ENCODE measurements at regions not wholly inside any gene's neighbourhood (a gene's known extent, or its start where the extent isn't known, plus 50 kb on each side); places are given as distances from the start of the nearest gene placed in this dataset.
A peak's percentile ranks its signal among the peaks of the same experiment; 100 is the strongest.

GRCh38 chr1:209045331-209046057 is 538.0 kb upstream of the CAMK1G start:
- DNase-seq: peak; percentile 12

GRCh38 chr1:209046058-209046417 is 537.5 kb upstream of the CAMK1G start:
- DNase-seq: no peak

DNA sequence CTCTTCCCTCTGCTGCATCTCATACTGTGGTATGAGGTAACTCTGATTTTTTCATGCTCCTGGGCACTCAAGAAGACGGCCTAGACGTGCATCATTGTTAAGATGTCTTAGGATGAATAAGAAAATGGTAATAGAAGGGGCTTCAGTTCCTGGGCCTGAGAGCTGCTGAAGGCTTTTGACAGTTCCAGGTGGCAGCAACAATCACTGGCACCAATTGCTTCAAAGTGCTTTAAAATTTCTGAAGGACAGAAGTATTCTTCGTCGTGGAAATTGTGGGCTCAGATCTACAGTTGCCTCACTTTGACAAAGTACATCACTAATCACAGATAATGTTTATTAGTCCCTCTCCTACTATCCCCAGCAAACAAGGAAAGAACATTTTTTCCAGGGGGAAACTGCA is 536.6 kb upstream of the CAMK1G start:
- no peak for DNase-seq

DNA sequence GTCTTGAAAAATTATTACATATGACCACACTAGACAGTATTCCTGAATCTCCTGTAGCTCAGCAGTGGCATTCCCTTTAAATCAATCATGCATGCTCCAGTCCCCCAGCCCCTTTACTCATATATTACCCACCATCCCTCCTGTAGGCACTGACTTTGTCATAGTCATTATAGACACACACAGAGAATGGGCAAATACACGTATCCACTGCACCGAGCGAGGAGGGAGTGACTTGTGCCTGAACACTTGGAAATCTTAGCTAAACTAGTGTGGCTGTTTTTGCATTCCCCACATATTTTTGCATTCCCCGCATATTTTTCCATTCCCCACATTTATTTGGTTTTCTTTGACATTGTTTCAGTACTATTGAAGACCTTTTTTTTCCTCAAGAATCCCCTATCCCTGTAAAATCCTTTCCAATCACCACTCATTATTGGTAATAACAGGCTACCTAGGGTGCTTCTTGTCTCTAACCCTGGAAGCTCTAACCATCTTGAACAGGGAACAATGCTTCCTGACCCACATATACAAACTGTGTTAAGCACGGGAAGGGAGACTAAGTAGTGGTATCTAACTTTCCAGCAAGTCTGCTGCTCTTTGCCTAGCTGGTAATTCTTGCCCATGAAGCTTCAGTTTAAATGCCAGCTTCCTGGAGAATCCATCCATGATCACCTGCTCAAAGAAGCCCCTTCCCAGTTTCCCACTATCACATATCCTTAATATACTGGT is 534.4 kb upstream of the CAMK1G start:
- peak; percentile 38 for DNase-seq

- no peak for DNase-seq
Observed at GRCh38 chr1:209051570-209051969, 531.9 kb upstream of the CAMK1G start.

- DNase-seq: no peak
Observed at GRCh38 chr1:209053587-209053986, 529.9 kb upstream of the CAMK1G start.

- no peak for DNase-seq
Observed at GRCh38 chr1:209057083-209057482, 526.4 kb upstream of the CAMK1G start.

DNA sequence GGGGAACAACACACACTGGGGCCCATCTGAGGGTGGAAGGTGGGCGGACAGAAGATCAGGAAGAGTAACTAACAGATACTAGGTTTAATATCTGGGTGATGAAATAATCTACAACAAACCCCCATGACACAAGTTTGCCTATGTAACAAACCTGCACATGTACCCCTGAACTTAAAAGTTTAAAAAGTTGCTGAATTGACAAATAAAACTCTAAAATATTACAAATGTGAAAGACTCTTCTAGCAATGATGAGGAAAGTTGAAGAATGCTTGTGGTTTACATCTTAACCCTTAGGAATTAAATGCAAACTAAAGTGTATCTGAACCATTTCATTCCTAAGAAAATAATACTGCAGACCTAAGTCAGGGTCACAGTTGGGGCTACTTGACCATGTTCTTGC is 525.6 kb upstream of the CAMK1G start:
- no peak for DNase-seq

DNA sequence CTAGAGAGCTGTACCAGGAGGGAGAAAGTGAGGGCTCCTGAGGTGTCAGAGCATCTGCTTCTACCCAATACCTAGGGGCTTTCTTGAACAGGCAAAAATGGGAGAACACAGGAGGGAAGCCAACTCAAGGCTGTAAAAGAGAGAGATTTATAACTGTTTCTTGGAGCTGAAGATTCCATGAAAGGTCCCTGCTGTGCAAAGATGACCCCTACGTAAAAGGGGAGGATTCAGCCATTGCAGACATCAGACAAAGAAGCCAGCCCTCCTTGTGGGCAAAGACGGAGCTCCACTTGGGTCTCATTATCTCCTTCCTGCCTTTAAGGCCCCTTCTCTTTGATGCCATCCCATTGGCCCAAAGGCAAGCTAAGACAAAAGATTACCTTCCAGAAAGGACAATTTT is 524.1 kb upstream of the CAMK1G start:
- no peak for DNase-seq

DNA sequence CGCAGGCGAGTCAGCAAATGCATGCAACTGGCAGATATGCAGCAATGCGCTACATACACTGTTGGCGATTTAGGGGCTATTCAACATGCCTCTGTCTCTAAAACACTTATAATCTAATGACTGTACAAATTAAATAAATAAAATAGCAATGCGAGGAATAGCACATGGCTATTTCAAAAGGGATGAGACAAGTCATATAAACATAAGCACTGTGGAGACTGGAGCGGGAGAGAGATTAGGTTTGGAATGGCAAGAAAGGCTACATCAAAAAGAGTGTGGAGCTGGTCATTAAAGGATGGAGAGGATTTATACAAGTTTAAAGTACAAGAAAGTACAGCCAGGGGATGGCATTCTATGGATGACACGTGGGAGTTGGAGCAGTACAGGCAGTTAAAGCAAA is 523.5 kb upstream of the CAMK1G start:
- peak; percentile 13 for DNase-seq

GRCh38 chr1:209062081-209062620 is 521.4 kb upstream of the CAMK1G start:
- no peak for DNase-seq

DNA sequence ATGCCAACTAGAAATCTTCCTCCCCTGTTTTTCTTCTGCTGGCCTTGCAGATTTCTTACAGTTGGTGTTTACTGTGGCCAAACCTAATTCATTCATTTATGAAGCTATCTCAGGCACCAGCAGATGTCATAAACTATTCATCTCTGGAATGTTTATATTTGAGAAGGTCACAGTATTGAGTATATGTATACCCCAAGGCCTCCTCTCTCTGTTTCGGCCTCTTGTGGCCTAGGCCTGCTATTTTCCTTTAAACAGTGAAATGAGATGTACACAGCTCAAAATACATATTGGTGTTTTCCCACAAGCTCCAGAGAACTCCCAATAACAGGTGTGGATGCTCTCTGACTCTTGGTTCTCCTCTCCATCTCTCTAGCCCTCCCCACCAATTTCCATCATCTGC is 520.7 kb upstream of the CAMK1G start:
- DNase-seq: no peak

- no peak for DNase-seq
Observed at GRCh38 chr1:209063767-209064659, 519.5 kb upstream of the CAMK1G start.

DNA sequence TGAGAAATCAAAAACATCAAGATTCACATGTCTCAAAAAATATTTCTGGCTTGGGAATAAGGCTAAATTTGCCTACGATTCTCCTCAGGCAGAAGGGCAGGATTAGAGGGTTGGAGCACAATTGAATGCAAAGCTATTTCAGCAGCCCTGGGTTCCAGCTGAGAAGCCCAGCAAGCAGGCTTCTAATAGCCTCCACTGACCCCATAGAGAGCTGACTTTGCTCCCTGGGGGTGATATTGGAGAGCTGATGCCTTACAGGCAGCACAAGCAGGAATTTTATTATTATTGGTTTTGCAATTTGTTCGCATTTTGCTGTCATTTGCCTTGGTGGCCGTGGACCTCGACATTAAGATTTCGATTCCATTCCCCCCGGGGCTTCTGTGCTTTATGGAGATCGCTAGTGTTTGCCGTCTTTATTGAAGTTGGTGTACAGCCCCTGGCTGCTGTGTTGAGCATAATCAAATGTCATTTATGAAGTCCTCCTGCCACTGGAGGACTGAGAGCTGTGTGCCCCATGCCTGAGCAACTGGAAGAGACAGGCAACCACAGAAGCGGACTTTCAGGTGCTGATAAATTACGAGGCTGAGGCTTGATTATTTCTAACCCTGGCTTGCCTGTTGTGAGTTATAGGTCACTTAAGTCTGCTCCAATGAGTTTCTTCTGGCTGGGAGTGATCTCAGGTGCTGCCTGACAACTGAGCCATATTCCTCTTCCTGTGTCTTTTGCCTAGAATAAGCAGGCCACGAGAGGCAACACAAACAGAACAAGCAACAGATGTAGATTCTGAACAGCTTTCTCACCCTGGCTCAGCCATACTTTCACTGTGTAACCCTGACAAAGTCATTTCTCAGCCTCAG is 518.4 kb upstream of the CAMK1G start:
- peak; percentile 38 for DNase-seq

GRCh38 chr1:209072481-209072880 is 511.0 kb upstream of the CAMK1G start:
- DNase-seq: no peak

DNA sequence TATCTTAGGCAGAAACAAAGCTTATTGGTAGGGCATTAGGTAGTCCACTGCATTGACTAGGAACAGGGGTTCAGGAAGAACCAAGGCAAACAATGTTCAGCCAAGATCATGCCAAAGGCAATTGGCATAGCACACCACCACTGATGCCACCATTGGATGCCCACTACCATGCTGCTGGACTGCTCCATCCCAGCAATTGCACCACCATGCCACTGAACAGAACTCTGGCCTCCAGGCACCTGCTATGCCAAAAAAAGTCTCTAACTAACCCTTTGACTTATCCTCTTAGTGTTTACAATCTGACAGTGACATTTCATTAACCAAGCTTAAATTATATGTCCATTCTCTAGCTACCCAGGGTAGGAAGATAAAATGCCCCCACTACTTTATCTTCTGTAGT is 509.6 kb upstream of the CAMK1G start:
- no peak for DNase-seq

DNA sequence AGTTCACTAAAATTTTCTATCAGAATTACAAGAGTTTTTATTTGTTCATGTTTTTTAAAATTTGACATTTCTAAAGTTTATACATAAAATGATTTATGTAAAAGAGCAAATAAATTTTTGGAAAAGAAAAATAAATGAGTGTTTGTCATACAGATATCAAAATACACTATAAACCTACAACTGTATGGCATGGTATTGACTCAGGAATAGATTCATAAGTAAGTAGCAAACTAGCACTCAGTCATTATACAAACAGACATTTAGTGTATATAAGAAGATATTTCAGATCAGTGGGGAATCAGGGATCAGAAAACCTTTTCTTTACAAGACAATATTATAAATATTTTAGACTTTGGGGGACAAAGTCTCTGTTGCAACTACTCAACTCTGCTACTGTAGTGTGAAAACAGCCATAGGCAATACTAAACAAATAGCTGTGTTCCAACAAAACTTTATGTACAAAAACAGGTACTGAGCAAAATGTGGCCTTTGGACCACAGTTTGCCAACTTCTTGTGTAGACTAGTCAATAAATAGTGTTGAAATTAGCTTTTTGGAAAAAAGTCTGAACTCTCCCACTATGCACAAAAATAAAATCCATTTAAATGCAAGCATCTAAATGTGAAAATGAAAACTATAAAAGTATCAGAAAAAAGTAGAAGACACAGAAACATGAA is 508.8 kb upstream of the CAMK1G start:
- DNase-seq: no peak

DNA sequence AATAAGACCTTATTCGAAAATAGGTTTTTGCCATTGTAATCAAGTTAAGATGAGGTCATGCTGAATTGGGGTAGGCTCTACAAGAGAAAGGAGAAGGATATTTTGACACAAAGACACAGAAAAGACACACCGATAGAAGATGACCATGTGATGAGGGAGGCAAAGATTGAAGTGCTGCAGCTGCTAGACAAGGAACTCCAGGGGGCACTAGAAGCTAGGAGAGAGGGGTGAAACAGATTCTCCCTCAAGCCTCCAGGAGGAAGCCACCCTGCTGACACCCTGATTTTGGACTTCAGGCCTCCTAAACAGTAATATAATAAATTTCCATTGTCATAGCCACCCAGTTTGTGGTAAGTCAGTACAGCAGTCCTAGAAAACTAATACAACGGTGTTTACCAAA is 506.8 kb upstream of the CAMK1G start:
- no peak for DNase-seq

DNA sequence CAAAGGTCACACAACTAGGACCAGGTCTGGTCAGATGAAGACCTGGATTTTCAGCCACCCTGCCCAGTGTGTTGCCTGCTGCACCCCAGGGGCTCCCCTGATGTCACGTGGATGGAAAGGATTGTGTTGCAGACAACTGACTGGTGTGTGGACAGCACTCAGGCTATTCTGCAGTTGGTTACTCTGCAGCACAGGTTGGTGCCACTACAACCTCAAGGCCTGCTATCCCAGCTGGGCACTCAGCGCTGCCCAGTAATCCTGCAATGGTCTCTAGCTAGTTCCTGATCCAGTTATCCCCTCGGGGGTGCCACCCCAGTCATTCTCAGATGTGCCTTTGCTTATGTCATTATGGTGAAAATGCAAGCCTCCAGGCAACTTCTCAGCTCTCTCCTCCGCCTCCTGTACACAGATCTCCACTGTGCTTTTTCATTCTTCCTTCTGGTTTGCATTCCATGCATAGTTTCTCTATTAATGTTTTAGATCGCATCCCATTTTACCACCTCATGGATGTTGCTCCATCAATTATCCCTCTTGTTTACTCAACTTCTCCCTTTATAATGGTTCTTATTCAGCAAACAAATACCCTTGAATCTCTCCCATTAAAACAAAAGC is 503.2 kb upstream of the CAMK1G start:
- DNase-seq: no peak

DNA sequence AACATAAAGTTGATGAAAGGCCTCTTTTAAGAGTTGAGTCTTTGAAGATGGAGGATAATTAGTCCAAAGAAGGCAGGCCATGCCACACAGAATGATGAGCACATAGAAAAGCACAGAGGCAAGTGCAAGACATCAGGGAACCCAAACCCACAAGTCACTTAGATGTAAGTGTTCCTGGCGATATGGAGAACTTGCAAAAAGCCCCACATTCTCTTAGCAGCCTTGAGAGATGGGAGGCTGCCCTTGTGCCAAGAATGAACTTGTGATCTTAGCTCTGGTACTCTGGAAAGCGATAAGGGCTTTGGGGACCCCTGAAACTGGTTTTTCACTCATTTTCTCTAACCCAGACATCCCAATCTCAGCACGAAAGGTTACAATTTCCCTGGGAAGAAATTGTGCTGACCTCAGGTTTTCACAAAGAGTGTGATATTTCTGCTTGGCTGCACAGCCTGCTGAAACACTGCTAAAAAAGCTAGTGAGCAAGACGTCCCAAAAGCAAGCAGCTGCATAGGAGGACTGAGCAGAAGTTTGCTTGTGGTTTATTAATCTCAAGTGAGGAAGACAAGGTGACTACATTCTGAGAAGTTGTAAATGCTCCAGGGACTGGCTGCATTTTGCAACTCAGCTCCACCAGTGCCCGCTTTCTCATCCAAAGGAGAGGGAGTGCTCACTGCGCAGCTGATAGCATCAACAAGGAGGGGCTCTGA is 496.9 kb upstream of the CAMK1G start:
- peak; percentile 42 for DNase-seq

DNA sequence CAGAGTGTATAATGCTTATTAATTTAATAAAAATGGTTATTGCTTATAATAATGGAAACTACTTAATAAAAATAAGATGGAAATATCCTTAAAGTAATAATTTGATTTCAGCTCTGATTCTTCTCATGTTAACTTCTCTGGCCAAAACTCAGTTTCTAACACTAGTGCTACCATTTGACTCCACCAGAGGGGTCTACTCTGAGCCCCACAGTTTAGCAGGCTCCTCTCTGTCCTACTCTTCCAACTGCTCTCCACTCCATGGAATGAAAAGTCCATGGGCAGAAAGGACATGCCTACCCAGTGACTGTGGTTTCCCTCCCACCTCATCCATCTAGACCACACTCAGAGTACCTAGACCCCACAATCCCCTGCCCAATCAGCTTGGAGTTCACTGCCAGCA is 489.1 kb upstream of the CAMK1G start:
- DNase-seq: no peak

Measured in eye (tissue), 1 donor.